GM23338 (cell line): ENCODE measurements at regions not wholly inside any gene's neighbourhood (a gene's known extent, or its start where the extent isn't known, plus 50 kb on each side); places are given as distances from the start of the nearest gene placed in this dataset.

ENCODE experiments used
- ATAC-seq: fragments of 200-7000 bp; cut with Tn5 transposase; 3 replicates; pipeline ENCODE4 v1.9.1; 2020
- DNase-seq: peaks from one replicate; pipeline ENCODE4 v3.0.0-alpha.2; 2015; ENCODE audit warnings: low spot score
- H2AFZ ChIP-seq: fragments of 200-600 bp; sonication (generic); 2 replicates; pipeline ENCODE4 v1.8.0; 2016; ENCODE audit warnings: antibody characterized with exemption, mild to moderate bottlenecking, moderate library complexity
- H3F3A ChIP-seq: fragments of 200-600 bp; sonication (generic); replicated peaks from 2 replicates; pipeline ENCODE4 v1.8.0; 2017; ENCODE audit warnings: antibody characterized with exemption, mixed run types, low read depth
- H3K27ac ChIP-seq: fragments of 200-600 bp; sonication (generic); 2 replicates; pipeline ENCODE4 v1.6.1; 2016; ENCODE audit warnings: low read depth
- H3K27me3 ChIP-seq: fragments of 200-600 bp; sonication (generic); 2 replicates; pipeline ENCODE4 v1.8.0; 2016; ENCODE audit warnings: mild to moderate bottlenecking, mixed run types, moderate library complexity; ENCODE audit not compliant: insufficient read depth
- H3K36me3 ChIP-seq: fragments of 200-600 bp; sonication (generic); 2 replicates; pipeline ENCODE4 v1.8.0; 2016; ENCODE audit warnings: mild to moderate bottlenecking; ENCODE audit not compliant: insufficient read depth
- H3K4me1 ChIP-seq: fragments of 200-600 bp; sonication (generic); 2 replicates; pipeline ENCODE4 v1.8.0; 2016; ENCODE audit warnings: mild to moderate bottlenecking, moderate library complexity; ENCODE audit not compliant: insufficient read depth
- H3K4me2 ChIP-seq: fragments of 200-600 bp; sonication (generic); 2 replicates; pipeline ENCODE4 v1.7.1; 2017; ENCODE audit warnings: mixed run types
- H3K4me3 ChIP-seq: fragments of 200-600 bp; sonication (generic); 2 replicates; pipeline ENCODE4 v1.6.1; 2016; ENCODE audit warnings: mixed run types
- H3K79me2 ChIP-seq: fragments of 200-600 bp; sonication (generic); replicated peaks from 2 replicates; pipeline ENCODE4 v1.8.0; 2017; ENCODE audit warnings: mild to moderate bottlenecking; ENCODE audit not compliant: insufficient read depth
- H3K9me2 ChIP-seq: fragments of 200-600 bp; sonication (generic); 2 replicates; pipeline ENCODE4 v1.8.0; 2017; ENCODE audit not compliant: insufficient read depth
- H4K20me1 ChIP-seq: fragments of 200-600 bp; sonication (generic); replicated peaks from 2 replicates; pipeline ENCODE4 v1.8.0; 2017; ENCODE audit warnings: mild to moderate bottlenecking; ENCODE audit not compliant: insufficient read depth
- H3K27ac Mint-ChIP-seq: 2 replicates; pipeline ENCODE4 v1.8.0; 2020; ENCODE audit warnings: inconsistent platforms, mild to moderate bottlenecking, moderate library complexity, mixed read lengths
- H3K27me3 Mint-ChIP-seq: 3 replicates; pipeline ENCODE4 v1.8.0; 2022; ENCODE audit warnings: low read depth, mild to moderate bottlenecking, moderate library complexity, mixed read lengths, inconsistent platforms; ENCODE audit not compliant: insufficient read depth, poor library complexity
- H3K36me3 Mint-ChIP-seq: 3 replicates; pipeline ENCODE4 v1.8.0; 2021; ENCODE audit warnings: low read depth, mild to moderate bottlenecking, inconsistent platforms, moderate library complexity, mixed read lengths
- H3K4me1 Mint-ChIP-seq: 3 replicates; pipeline ENCODE4 v1.8.0; 2020; ENCODE audit warnings: mild to moderate bottlenecking, inconsistent platforms, mixed read lengths
- H3K4me3 Mint-ChIP-seq: 3 replicates; pipeline ENCODE4 v1.8.0; 2021; ENCODE audit warnings: moderate library complexity, mild to moderate bottlenecking, inconsistent platforms, mixed read lengths
- H3K9me3 Mint-ChIP-seq: 3 replicates; pipeline ENCODE4 v1.8.0; 2020; ENCODE audit warnings: moderate library complexity, mild to moderate bottlenecking, inconsistent platforms, mixed read lengths
- CREB1 ChIP-seq: fragments of 250-450 bp; sonication (Bioruptor Pico); IDR thresholded peaks from 2 replicates; pipeline ENCODE4 v1.5.0; 2020; ENCODE audit warnings: low read depth, mild to moderate bottlenecking, moderate library complexity
- ETS1 ChIP-seq: IDR thresholded peaks from 2 replicates; pipeline ENCODE4 v1.6.1; 2016; ENCODE audit warnings: antibody characterized with exemption
- EZH2 ChIP-seq: fragments of 200-600 bp; sonication (generic); IDR thresholded peaks from one replicate; pipeline ENCODE4 v1.8.0; 2017; ENCODE audit warnings: antibody characterized with exemption, mild to moderate bottlenecking, low read depth; ENCODE audit not compliant: unreplicated experiment
- EZH2phosphoT487 ChIP-seq: fragments of 200-600 bp; sonication (generic); IDR thresholded peaks from one replicate; pipeline ENCODE4 v1.8.1; 2018; ENCODE audit warnings: antibody characterized with exemption; ENCODE audit not compliant: unreplicated experiment
- NANOG ChIP-seq: IDR thresholded peaks from 2 replicates; pipeline ENCODE4 v1.6.1; 2016; ENCODE audit warnings: antibody characterized with exemption, borderline replicate concordance
- POLR2AphosphoS5 ChIP-seq: IDR thresholded peaks from 2 replicates; pipeline ENCODE4 v1.6.1; 2016; ENCODE audit warnings: antibody characterized with exemption, low read depth
- ZNF114 ChIP-seq: fragments of 250-450 bp; sonication (Bioruptor Pico); IDR thresholded peaks from 2 replicates; pipeline ENCODE4 v1.5.0; 2020; ENCODE audit warnings: mild to moderate bottlenecking, moderate library complexity
- ZNF331 ChIP-seq: fragments of 250-450 bp; sonication (Bioruptor Pico); IDR thresholded peaks from 2 replicates; pipeline ENCODE4 v1.5.0; 2020; ENCODE audit warnings: low read depth, mild to moderate bottlenecking, moderate library complexity
- TF ChIP-seq, protein P1 (sequence below): IDR thresholded peaks from one replicate; pipeline ENCODE4 v1.6.1; 2018; ENCODE audit warnings: antibody characterized with exemption; ENCODE audit not compliant: unreplicated experiment
- TF ChIP-seq, protein P2 (sequence below), 2 experiments: fragments of 200-600 bp in 1 of 2; sonication (generic) in 1 of 2; conservative IDR thresholded peaks; 2 replicates each; pipeline versions ENCODE4 v1.5.1 to v1.6.1; 2016 to 2017; ENCODE audit warnings: antibody characterized with exemption in 2 of 2, low read depth in 2 of 2, mild to moderate bottlenecking in 2 of 2, moderate library complexity in 1 of 2

GRCh38 chr1:184146202-184146601 lies 94.7 kb downstream of the TSEN15 start (continued):
- no peak for TF ChIP-seq ZNF114 (CRISPR knock-in tag)
- no peak for TF ChIP-seq EZH2phosphoT487
- TF ChIP-seq, protein P1, sequence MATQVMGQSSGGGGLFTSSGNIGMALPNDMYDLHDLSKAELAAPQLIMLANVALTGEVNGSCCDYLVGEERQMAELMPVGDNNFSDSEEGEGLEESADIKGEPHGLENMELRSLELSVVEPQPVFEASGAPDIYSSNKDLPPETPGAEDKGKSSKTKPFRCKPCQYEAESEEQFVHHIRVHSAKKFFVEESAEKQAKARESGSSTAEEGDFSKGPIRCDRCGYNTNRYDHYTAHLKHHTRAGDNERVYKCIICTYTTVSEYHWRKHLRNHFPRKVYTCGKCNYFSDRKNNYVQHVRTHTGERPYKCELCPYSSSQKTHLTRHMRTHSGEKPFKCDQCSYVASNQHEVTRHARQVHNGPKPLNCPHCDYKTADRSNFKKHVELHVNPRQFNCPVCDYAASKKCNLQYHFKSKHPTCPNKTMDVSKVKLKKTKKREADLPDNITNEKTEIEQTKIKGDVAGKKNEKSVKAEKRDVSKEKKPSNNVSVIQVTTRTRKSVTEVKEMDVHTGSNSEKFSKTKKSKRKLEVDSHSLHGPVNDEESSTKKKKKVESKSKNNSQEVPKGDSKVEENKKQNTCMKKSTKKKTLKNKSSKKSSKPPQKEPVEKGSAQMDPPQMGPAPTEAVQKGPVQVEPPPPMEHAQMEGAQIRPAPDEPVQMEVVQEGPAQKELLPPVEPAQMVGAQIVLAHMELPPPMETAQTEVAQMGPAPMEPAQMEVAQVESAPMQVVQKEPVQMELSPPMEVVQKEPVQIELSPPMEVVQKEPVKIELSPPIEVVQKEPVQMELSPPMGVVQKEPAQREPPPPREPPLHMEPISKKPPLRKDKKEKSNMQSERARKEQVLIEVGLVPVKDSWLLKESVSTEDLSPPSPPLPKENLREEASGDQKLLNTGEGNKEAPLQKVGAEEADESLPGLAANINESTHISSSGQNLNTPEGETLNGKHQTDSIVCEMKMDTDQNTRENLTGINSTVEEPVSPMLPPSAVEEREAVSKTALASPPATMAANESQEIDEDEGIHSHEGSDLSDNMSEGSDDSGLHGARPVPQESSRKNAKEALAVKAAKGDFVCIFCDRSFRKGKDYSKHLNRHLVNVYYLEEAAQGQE, result no peak
- no peak for TF ChIP-seq CREB1
- no peak for TF ChIP-seq ZNF331 (CRISPR knock-in tag)
- TF ChIP-seq, protein P2, sequence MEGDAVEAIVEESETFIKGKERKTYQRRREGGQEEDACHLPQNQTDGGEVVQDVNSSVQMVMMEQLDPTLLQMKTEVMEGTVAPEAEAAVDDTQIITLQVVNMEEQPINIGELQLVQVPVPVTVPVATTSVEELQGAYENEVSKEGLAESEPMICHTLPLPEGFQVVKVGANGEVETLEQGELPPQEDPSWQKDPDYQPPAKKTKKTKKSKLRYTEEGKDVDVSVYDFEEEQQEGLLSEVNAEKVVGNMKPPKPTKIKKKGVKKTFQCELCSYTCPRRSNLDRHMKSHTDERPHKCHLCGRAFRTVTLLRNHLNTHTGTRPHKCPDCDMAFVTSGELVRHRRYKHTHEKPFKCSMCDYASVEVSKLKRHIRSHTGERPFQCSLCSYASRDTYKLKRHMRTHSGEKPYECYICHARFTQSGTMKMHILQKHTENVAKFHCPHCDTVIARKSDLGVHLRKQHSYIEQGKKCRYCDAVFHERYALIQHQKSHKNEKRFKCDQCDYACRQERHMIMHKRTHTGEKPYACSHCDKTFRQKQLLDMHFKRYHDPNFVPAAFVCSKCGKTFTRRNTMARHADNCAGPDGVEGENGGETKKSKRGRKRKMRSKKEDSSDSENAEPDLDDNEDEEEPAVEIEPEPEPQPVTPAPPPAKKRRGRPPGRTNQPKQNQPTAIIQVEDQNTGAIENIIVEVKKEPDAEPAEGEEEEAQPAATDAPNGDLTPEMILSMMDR (conservative IDR thresholded peaks at IDR 0.05; ENCODE audit: low read depth in 2 of 2), result no peak
- no peak for TF ChIP-seq NANOG

DNA sequence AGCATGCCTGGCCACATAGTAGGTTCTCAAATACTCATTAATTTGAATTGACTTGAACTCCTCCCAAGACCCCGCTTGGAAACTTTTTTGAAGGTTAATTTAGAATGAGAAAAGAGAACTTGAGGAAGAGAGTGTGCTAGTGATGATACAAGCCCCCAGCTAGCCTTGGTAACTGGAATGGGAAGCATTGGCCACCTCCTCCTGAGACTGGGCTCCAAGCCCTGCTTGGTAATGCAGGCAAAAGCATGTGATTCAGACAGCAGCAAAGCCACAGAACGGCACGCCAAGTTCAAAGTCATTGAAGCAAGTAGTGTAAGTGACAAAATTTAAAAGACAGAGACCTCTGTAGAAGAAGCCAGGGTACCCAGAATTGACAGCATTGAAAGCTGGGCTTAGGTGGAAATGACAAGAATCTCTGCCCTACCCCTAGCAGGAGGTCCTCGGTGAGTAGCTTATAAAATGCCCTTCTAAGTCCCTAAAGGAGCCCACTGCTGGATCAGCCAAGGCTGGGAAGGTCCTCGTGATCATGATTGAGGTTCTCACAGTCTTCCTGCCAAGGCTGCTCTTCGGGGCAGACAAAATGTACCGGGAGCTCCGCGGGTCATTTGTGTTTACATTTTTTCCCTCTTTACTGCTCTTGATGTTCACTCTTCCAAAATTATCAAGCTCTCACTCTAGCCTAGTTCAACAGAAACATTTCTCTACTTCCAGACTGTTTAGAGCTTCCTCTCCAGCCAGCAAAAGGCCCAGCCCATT lies 99.4 kb downstream of the TSEN15 start:
- Histone ChIP-seq H3K27ac (no peak overlapping the region), H3F3A (no peaks in the 10 kb centered on the region), H3K4me3 (no peak overlapping the region), H3K4me1 (peaks cover 7% of the 10 kb centered on the region; the same call in 1 of the 2 replicates), H4K20me1 (no peaks in the 10 kb centered on the region), H3K4me2 (no peak overlapping the region), H3K36me3 (no peaks in the 10 kb centered on the region), H2AFZ (no peak overlapping the region), H3K9me2 (no peaks in the 10 kb centered on the region), H3K79me2 (no peaks in the 10 kb centered on the region), H3K27me3 (no peaks in the 10 kb centered on the region)
- Mint-ChIP-seq H3K4me1 (peaks cover 28% of the 10 kb centered on the region), H3K27me3 (peaks cover 6% of the 10 kb centered on the region), H3K4me3 (no peak overlapping the region), H3K9me3 (no peaks in the 10 kb centered on the region), H3K27ac (no peak overlapping the region), H3K36me3 (no peaks in the 10 kb centered on the region)
- ATAC-seq (no peak), DNase-seq (no peak)
- no peak for TF ChIP-seq ZNF114 (CRISPR knock-in tag)
- TF ChIP-seq CREB1, result no peak
- no peak for TF ChIP-seq ZNF331 (CRISPR knock-in tag)
- TF ChIP-seq NANOG, result no peak
- TF ChIP-seq, protein P1, result no peak
- TF ChIP-seq POLR2AphosphoS5, result no peak
- TF ChIP-seq, protein P2 (conservative IDR thresholded peaks at IDR 0.05; ENCODE audit: low read depth in 2 of 2), result no peak
- TF ChIP-seq EZH2, result no peak
- TF ChIP-seq EZH2phosphoT487, result no peak
- no peak for TF ChIP-seq ETS1
